HG03095 (cell line): ENCODE measurements at regions not wholly inside any gene's neighbourhood (a gene's known extent, or its start where the extent isn't known, plus 50 kb on each side); places are given as distances from the start of the nearest gene placed in this dataset.
"Not testable (repeated sequence)": the region's sequence is repeated elsewhere in the genome, so short reads cannot be mapped to it uniquely, and the experiment has no call there.

Experiments
- ATAC-seq: cut with Tn5 transposase; IDR thresholded peaks from one replicate; pipeline ENCODE4 v1.9.1; 2021; ENCODE audit warnings: moderate library complexity; ENCODE audit not compliant: unreplicated experiment

DNA sequence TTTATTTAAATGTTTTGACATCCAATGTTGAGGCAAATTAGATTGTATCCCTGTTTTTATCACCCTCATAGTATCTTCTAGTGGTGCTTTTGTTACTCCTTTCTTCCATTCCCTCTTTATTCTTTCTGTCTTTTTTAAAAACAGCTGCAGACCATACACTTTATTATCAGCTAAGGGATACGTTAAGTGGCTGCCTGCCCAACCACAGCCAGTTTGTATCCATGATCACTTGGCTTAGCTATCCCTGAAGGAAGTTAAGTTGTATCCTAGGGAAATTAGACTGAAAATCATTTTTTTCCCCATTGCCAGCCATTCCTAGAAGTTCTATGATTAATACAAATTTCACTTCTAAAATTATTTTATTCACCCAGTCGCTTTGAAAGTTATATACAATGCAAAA, 1032.7 kb downstream of the NR2F1-AS1 start:
- no peak for ATAC-seq

DNA sequence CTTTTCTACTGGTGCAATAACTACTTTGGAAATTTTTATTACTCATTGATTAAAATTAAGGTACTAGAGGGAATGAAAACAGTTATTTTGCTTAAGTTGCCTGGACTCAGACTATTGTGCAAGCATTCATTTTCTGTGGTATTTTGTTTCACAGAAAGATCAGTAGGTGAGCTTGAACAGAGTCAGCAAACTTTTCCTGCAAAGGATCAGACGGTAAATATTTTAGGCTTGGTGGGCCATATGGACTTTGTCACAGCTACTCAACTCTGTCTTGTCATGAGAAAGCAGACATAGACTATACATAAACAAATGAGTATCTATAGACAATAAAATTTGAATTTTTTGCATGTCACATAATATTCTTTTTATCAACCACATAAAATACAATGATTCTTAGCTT, 1036.4 kb downstream of the NR2F1-AS1 start:
- no peak for ATAC-seq

DNA sequence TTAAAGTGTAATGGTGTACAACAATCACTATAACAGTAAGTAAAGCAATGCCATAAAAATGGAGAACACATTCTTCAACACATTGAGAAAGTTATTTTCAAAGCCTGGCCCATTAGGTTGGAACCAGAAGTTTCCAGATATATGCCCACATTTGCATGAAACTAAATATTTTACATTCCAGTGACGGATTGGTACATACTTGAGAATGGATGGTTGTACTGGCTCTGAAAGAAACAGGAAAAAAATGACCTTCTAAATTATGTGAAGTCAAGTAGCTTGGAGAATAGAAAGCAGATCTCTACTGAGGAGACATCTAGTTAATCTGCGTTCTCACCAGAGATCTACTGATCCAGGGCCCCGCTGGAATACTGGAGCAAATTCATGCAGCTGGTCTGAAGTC, 1037.0 kb downstream of the NR2F1-AS1 start:
- ATAC-seq = no peak

DNA sequence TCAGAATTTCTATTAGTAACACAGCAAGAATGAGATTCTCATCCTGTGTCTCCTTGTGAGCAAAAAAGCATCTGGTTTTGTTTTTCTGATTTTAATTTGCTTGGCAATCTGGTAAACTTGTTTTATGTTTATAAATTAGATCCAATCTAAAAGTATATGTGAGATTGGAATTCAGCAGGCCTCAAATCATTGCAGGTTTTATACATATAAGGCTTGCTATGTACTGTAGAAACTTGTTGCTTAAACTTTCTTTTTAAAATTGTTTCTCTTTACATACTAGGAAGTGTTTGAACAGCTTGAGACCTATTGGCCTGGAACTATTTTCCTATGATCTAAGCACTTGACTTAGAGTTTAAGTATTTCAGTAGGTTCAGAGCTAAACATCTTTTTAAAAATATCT, 1037.8 kb downstream of the NR2F1-AS1 start:
- ATAC-seq = no peak

DNA sequence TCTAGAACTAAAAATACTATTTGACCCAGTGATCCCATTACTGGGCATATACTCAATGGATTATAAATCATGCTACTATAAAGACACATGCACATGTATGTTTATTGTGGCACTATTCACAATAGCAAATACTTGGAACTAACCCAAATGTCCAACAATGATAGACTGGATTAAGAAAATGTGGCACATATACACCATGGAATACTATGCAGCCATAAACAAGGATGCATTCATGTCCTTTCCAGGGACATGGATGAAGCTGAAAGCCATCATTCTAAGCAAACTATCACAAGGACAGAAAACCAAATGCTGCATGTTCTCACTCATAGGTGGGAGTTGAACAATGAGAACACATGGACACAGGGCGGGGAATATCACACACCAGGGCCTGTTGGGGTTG, 1039.0 kb downstream of the NR2F1-AS1 start:
- ATAC-seq = not testable (repeated sequence)

DNA sequence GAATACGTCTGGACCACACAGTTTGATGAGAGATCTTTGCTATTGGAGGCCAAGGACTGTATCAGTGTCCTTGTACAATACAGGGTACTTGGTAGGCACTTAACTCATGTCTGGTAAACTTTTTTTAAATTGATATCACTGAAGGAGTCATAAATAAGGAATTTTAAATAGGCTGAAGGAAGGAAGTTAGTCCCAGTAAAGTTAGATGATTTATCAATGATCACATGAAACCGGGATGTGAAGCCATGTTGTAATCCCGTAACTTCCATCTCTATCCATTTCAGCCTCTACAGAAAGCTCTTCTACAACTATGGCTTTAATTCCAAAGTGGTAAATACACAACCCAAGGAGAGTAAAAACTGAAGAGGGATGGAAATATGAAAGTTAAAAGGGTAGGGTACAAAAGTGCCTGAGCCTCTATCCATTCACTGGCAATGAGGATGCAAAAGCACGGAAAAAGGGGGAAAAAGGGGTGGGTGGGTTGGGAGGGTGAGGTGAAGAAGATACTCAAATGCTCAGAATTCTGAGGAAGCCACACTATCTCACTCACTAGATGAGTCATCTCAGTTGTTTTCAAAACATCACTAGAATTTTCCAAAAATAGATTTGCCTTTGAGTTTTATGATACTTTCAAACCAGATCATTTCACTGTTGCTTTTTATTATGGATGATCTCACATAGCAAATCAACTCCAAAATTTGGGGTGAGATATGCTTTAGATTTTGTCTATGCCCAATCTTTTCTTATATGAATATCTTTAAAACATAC, 1053.5 kb downstream of the NR2F1-AS1 start:
- peak; percentile 91 for ATAC-seq

DNA sequence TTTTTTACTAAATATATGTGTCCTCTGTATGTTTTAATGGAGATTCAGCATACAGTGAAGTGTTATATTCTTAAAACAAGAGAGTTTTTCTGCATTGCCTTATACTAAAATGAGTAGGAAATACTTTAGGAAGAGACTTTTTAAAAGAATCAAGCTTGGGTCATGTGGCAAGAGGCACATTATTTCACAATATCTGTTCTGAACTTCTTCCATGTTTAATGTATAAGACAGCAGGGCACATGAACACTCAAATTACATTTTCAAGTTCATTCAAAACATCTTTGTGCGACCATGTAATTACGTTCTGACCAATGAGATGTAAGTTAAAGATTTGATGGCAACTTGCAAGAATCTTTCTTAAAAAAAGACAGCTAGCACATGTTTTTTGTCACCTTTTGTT, 1055.9 kb downstream of the NR2F1-AS1 start:
- no peak for ATAC-seq

DNA sequence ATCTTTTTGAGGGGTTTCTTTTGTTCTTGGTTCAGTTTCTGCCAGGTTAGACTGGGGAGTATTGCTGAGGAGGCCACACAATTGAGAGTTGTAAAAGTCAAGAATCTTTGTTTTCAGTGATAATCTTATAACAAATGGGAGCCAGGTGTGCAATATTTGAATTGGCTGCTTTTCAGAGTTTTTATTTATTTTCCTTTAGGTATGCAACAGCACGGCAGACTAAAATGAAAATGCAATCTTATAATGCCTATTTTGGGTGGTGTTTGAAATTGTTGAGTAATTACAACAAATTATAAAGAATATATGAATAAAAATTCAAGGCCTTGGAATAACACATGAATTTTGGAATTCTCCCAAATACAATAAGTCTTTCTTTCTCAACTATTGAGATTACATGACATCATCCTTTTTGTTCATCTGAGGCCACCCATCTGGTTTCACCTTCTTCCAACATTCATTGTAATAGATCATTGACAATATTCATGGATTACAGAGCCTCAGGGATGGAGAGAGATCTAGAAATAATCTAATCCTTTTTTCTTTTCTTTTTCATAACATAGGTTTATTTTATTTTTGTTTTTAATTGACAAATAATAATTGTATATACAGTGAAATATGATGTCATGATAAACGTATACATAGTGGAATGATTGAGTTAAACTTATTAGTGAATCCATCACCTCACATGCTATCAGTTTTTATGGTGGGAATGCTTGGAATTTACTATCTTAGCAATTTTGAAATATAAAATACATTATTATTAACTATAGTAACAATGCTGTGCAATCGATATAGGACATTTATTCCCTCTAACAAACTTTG, 1061.0 kb downstream of the NR2F1-AS1 start:
- no peak for ATAC-seq

DNA sequence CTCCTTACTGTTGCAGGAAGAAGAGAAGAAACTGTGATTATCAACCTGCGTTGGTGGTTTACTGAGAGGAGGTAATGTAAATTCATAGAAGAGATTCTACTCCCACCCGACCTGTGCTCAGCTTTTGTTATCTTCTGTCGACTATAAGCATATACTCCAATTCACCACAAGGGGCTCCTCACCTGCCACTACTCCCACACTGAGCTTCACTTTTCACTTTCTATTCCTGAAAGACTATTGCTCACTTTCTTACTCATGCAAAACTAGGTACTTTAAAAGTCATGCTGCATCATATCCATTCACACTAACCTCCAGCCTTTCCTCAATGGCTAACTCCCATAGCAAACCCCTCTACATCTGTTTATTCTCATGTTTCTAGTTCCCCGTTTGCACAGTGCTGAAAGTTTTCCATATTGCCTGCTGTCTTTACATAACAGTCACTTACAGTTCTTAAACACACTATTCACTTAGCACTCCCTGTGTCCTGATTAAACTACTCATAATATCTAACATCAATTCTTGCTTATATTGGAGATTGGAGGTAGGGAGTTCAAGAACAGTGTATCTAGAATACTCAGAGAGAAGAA, 1062.6 kb downstream of the NR2F1-AS1 start:
- peak; percentile 99 for ATAC-seq

DNA sequence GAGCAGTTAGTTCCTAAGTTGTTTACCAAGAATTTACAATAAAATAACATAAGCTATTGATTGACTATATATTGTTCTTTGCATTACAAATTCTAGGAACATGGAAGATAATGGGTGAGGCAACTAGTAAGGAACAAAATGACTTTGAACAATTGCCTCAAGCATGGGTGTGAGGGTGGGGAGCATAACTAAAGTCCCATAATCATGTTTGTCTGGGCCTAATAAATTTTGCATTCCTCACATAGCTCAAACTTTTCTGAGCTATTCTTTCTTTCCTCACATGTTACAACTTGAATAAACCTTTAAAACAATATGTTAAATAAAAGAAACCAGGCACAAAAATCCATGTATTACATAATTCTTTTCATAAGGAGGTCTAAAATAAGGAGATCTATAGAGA, 1066.1 kb downstream of the NR2F1-AS1 start:
- ATAC-seq = no peak

DNA sequence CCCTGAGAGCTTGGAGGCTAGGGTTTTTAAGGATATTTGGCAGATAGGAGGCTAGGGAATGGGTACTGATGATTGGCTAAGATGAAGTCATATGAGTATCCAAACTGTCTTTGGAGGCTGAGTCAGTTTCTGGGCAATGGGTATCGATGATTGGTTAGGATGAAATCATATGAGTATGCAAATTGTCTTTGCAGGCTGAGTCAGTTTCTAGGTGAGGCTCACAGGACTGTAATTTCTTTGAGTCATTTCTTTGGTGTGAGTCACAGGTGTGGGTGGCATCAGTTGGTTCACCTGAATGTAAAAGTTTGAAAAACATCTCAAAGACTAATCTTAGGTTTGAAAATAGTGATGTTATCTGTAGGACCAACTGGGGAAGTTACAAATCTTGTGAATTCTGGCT, 1068.0 kb downstream of the NR2F1-AS1 start:
- ATAC-seq = no peak

DNA sequence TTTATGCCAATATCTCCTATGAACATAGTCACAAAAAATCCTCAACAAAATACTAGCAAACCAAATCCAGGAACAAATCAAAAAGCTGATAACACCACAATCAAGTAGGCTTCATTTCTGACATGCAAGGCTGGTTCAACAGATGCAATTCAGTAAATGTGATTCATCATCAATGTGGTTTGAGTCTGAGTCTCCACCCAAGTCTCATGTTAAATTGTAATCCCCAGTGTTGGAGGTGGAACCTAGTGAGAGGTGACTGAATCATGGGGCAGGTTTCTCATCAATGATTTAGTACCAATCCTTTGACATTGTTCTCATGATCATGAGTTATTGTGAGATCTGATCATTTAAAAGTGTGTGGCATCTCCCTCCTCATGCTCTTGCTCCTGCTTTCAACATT, 1072.7 kb downstream of the NR2F1-AS1 start:
- ATAC-seq = no peak

DNA sequence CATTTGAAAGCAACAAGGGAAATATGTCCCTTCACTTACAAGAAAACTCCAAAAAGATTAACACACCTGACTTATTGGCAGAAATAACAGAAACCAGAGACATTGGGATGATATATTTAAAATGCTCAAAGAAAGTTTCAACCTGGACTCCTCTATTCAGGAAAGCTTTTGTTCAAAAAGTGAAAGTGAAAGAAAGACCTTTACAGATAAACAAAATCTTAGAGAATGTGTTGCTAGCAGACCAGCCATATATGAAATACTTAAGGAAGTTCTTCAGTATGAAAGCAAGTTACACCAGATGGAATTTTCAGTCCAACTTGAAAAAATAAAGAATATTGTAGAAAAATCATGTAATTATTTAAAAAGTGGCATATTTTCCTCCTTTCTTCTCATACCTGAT, 1075.1 kb downstream of the NR2F1-AS1 start:
- no peak for ATAC-seq

DNA sequence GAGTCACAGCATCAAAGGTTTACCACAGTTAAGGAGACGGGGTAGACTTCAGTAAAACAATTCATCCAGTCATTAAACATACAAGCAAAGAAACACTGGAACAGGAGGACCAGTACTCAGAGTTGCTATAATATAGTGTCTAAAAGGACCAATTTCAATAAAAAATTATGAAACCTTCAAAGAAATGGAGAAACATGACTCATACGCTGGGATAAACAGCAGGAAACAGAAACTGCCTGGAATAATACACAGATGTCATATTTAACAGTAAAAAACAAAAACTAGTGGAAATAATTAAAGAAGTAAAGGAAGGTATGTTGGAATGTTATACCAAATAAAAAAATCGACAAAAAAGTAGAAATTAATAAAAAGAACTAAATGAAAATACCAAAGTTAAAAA, 1075.9 kb downstream of the NR2F1-AS1 start:
- no peak for ATAC-seq

DNA sequence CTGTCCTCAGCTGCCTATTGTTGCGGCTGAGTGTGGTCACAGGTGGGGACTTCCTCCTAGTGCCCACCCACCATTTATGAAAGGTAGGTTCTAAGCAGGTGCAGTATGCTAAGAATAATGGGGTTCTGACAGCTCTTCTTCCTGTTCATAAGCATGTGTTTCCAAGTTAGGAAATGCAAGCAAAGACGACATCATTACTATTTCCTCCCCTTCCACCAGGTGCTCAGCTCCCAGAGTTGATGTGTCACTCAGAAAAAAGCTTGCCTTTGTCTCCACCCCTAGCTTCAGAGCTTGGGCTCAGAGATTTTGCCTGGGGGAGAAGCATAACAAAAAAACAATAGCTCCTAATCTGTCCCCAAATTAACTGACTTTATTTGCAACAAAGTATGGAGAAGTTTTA, 1076.7 kb downstream of the NR2F1-AS1 start:
- no peak for ATAC-seq

DNA sequence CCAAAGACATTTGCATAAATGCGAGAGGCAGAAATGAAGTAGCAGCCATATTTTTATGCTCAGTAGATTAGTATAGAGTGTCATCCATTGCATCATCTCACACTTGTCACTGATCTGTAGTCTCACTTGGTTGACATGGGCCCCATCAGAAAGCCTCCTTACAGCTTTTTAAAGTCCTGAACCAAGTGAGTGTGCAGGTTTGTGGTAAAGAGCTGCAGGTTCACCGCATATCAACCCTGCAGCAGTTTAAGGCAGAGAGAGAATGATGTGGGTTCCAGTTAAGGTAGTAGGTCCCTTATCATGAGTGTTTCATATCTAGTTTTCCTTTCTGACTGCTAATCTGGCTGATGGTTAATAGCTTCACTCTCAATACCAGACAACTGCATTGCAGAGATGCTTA, 1080.3 kb downstream of the NR2F1-AS1 start:
- ATAC-seq = no peak

DNA sequence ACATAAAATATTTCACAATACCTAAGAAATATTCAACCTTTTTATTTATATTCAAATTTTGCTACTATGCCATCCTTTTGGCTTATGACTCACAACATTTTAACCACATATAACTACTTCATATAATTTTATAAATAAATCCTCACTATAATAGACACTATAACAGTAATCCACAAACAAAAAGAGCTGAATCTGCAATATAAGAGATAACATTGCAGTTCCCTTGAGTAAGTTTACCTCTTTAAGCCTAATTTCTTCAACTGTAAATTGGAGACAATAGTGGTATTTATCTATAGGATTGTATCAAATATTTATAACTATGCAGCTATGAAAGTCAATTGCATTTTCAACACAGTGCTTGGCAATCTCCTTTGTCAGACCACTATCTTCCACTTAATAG, 1084.5 kb downstream of the NR2F1-AS1 start:
- no peak for ATAC-seq

DNA sequence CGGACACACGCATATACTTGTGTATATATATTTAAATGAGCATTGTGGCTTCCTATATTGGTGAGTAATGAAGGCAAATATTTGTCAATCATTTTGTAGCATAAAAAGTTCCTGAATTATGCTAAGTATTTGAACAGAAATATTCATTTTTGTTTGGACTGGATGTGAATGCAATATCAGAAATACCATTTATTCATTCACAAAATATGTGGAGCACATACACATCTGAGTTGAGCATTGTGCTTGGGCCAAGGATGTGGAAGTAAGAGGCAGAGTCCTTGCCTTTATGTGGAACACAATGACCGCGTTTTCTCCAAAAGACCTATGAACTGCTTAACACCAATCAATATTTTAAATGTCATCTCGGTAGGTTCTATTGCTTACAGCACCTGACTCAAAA, 1086.5 kb downstream of the NR2F1-AS1 start:
- no peak for ATAC-seq

DNA sequence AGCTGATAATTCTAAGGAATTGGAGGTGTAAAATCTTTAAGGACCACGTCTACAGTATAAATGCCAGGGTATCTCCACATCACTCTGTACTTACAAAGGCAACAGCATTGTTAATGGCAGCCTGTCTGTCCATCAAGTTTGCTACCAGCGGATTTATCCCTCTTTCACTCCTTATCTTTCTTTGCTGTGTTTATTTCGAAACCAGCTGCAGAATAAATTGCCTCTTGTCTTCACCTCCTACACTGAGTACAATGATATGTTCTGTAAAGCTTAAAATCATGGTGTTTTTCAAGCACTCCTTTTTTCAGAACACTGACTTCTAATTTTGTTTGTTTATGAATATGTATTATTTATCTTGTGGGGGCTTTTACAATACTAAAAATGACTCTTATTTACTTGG, 1088.1 kb downstream of the NR2F1-AS1 start:
- ATAC-seq = no peak

DNA sequence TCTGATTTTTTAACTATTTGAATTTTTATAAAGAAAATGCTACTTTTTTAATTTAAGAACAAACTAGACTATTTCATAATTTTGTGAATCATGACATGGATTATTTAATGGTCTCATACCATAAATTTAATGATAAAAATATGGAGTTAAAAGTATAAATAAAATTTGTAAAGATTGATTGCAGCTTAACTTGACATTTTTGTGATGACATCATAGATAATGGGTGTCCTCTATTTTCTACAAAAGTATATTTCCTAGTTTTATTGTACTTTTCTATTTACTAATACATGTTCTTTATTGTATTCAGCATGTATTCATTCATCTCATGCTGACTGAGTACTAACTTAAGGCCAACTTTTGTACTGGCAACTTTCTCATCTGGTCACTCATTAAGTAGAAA, 1096.5 kb downstream of the NR2F1-AS1 start:
- no peak for ATAC-seq

DNA sequence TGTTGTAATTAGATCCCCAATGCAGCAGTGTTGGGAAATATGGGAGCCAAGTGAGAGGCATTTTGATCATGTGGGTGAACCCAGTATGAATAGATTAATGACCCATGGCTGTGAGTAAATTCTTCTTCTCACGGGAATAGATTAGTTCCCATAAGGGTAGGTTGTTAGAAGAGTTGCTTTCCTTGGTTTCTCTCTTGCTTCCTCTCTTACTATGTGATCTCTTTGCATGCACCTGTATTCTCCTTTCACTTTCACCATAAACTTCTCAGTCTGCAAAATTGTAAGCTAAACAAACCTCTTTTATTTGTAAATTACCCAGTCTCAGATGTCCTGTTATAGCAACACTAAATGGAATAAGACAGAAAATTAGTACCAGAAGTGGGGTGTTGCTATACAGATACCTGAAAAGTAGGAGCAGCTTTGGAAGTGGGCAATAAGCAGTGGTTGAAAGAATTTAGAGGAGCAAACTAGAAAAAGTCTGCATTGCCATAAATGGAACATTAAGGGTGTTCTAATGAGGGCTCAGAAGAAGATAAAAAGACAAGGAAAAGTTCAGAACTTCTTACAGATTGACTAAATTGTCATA, 1090.0 kb upstream of the ARRDC3 start:
- no peak for ATAC-seq

DNA sequence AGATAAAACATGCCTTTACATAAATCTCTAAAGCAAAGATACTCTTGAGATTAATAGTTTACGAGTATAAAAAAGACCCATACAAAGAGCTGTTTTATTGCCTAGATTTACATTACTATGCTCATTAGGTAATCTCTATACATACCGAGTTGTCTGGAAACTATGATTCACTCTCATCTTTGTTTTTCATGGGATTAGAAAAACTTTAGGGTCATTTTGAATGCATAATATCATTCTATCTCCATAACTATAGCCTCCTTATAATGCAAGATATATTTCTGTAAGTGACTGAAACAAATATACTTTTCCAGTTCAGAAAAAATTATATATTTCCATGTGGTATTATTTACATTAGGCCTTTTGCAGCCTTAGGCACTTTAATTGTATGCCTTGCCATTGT, 1088.7 kb upstream of the ARRDC3 start:
- ATAC-seq = no peak
